H1 (cell line): ENCODE measurements at regions not wholly inside any gene's neighbourhood (a gene's known extent, or its start where the extent isn't known, plus 50 kb on each side); places are given as distances from the start of the nearest gene placed in this dataset.

Experiments
- CTCF ChIA-PET: fragments of 300-600 bp; sonication (Branson Sonifier 250); formaldehyde crosslinking; loops from one replicate; lab custom pipeline; 2021; ENCODE audit not compliant: partially characterized antibody; lab: Charles Lee
- POLR2A ChIA-PET: fragments of 300-600 bp; sonication (Branson Sonifier 250); formaldehyde crosslinking; loops from one replicate; lab custom pipeline; 2021; ENCODE audit warnings: inconsistent platforms; ENCODE audit not compliant: partially characterized antibody; lab: Charles Lee
- DNase-seq, 2 experiments: peaks; one replicate each; pipeline versions ENCODE4 v3.0.0 to v3.0.0-alpha.2; 2010 to 2022; ENCODE audit warnings: low spot score in 2 of 2, low read depth in 1 of 2, mixed read lengths in 1 of 2
- FAIRE-seq: peaks from 2 replicates; lab custom pipeline; 2011; peaks lifted over from hg19 to GRCh38; lab: Jason Lieb, UNC
- H2AFZ ChIP-seq: 2 replicates; pipeline ENCODE4 v1.8.1; 2012; ENCODE audit warnings: low read length, inconsistent platforms
- H2AK5ac ChIP-seq: 2 replicates; pipeline ENCODE4 v1.6.1; 2013; ENCODE audit warnings: low read depth, low read length
- H2BK120ac ChIP-seq: replicated peaks from 2 replicates; pipeline ENCODE3; 2013; ENCODE audit warnings: low read depth, low read length, inconsistent platforms
- H2BK12ac ChIP-seq: 2 replicates; pipeline ENCODE4 v1.6.1; 2013; ENCODE audit warnings: low read depth, low read length
- H2BK15ac ChIP-seq: 2 replicates; pipeline ENCODE4 v1.6.1; 2013; ENCODE audit warnings: low read length
- H2BK20ac ChIP-seq: 2 replicates; pipeline ENCODE4 v1.6.1; 2013; ENCODE audit warnings: low read length
- H2BK5ac ChIP-seq: 2 replicates; pipeline ENCODE4 v1.6.1; 2013; ENCODE audit warnings: low read depth, low read length
- H3K14ac ChIP-seq: 2 replicates; pipeline ENCODE4 v1.6.1; 2013; ENCODE audit warnings: inconsistent platforms; ENCODE audit not compliant: insufficient read length
- H3K18ac ChIP-seq: 2 replicates; pipeline ENCODE4 v1.6.1; 2013; ENCODE audit warnings: low read length; ENCODE audit errors: extremely low read depth
- H3K23ac ChIP-seq: 2 replicates; pipeline ENCODE4 v1.6.1; 2013; ENCODE audit warnings: inconsistent platforms; ENCODE audit not compliant: insufficient read length
- H3K23me2 ChIP-seq: 2 replicates; pipeline ENCODE4 v1.6.1; 2013; ENCODE audit warnings: low read depth, low read length
- H3K27ac ChIP-seq: 2 replicates; pipeline ENCODE4 v1.6.1; 2011; ENCODE audit warnings: low read depth, low read length, inconsistent platforms
- H3K27me3 ChIP-seq, 4 experiments: replicated peaks in 1 of 4; 1 replicate in 1 of 4; 2 replicates in 3 of 4; pipeline versions ENCODE4 v1.6.1 to v1.8.1; 2011 to 2013; ENCODE audit warnings: low read length in 3 of 4, mild to moderate bottlenecking in 3 of 4, inconsistent platforms in 2 of 4, mixed read lengths in 2 of 4, moderate library complexity in 1 of 4; ENCODE audit not compliant: control insufficient read depth in 3 of 4, insufficient read depth in 3 of 4; ENCODE audit errors: extremely low read depth in 1 of 4
- H3K36me3 ChIP-seq, 4 experiments: 2 replicates each; pipeline versions ENCODE4 v1.6.1 to v1.8.1; 2011 to 2013; ENCODE audit warnings: mild to moderate bottlenecking in 4 of 4, low read length in 3 of 4, moderate library complexity in 2 of 4, control low read depth in 1 of 4, inconsistent platforms in 1 of 4; ENCODE audit not compliant: insufficient read depth in 4 of 4, control insufficient read depth in 2 of 4
- H3K4ac ChIP-seq: replicated peaks from 2 replicates; pipeline ENCODE3; 2013; ENCODE audit warnings: low read length, low read depth, mixed read lengths, inconsistent platforms; ENCODE audit not compliant: insufficient read length
- H3K4me1 ChIP-seq, 4 experiments: replicated peaks in 1 of 4; 1 replicate in 1 of 4; 2 replicates in 3 of 4; pipeline versions ENCODE4 v1.6.1 to v1.8.1; 2011 to 2013; ENCODE audit warnings: low read length in 3 of 4, inconsistent platforms in 2 of 4, mixed read lengths in 1 of 4; ENCODE audit not compliant: insufficient read depth in 4 of 4, control insufficient read depth in 3 of 4
- H3K4me2 ChIP-seq, 2 experiments: 2 replicates each; pipeline versions ENCODE4 v1.6.1 to v1.8.1; 2011 to 2013; ENCODE audit warnings: low read depth in 2 of 2, low read length in 2 of 2, control low read depth in 1 of 2, inconsistent platforms in 1 of 2, mild to moderate bottlenecking in 1 of 2; ENCODE audit not compliant: insufficient read depth in 1 of 2
- H3K4me3 ChIP-seq, 4 experiments: fragments of 200-600, 300-600 bp in 1 of 4; sonication (generic), shearing (Covaris generic), sonication (Bioruptor Twin) in 1 of 4; 2 replicates each; pipeline versions ENCODE4 v1.5.1 to v1.8.1; 2011 to 2016; ENCODE audit warnings: low read length in 4 of 4, low read depth in 3 of 4, control low read depth in 2 of 4, inconsistent platforms in 2 of 4, mild to moderate bottlenecking in 2 of 4, mixed read lengths in 1 of 4, moderate library complexity in 1 of 4; ENCODE audit not compliant: insufficient read depth in 2 of 4; ENCODE audit errors: extremely low read depth in 1 of 4
- H3K56ac ChIP-seq: replicated peaks from 2 replicates; pipeline ENCODE3; 2013; ENCODE audit warnings: low read depth, mild to moderate bottlenecking, mixed read lengths, low read length, inconsistent platforms; ENCODE audit not compliant: insufficient read length
- H3K79me1 ChIP-seq: 2 replicates; pipeline ENCODE4 v1.6.1; 2013; ENCODE audit warnings: low read depth, low read length, control low read depth
- H3K79me2 ChIP-seq, 2 experiments: 2 replicates each; pipeline versions ENCODE4 v1.6.1 to v1.8.1; 2012 to 2013; ENCODE audit warnings: low read length in 2 of 2, mild to moderate bottlenecking in 2 of 2, inconsistent platforms in 1 of 2; ENCODE audit not compliant: insufficient read depth in 2 of 2, control insufficient read depth in 1 of 2
- H3K9ac ChIP-seq, 4 experiments: replicated peaks in 1 of 4; 1 replicate in 1 of 4; 2 replicates in 3 of 4; pipeline versions ENCODE4 v1.6.1 to v1.8.1; 2011 to 2013; ENCODE audit warnings: low read depth in 3 of 4, low read length in 3 of 4, control low read depth in 2 of 4, mild to moderate bottlenecking in 2 of 4, moderate library complexity in 2 of 4, inconsistent platforms in 1 of 4; ENCODE audit errors: extremely low read depth in 1 of 4
- H3K9me3 ChIP-seq, 2 experiments: 2 replicates each; pipeline versions ENCODE4 v1.6.1 to v1.8.1; 2012 to 2013; ENCODE audit warnings: mild to moderate bottlenecking in 2 of 2, moderate library complexity in 2 of 2, control low read depth in 1 of 2, inconsistent platforms in 1 of 2, low read depth in 1 of 2, low read length in 1 of 2, mixed read lengths in 1 of 2; ENCODE audit not compliant: insufficient read depth in 2 of 2
- H4K20me1 ChIP-seq, 2 experiments: replicated peaks in 1 of 2; 2 replicates each; pipeline versions ENCODE3 to v1.8.1; 2011 to 2013; ENCODE audit warnings: inconsistent platforms in 2 of 2, low read length in 2 of 2, mild to moderate bottlenecking in 1 of 2; ENCODE audit not compliant: insufficient read depth in 2 of 2, control insufficient read depth in 1 of 2
- H4K5ac ChIP-seq: 2 replicates; pipeline ENCODE4 v1.6.1; 2013; ENCODE audit warnings: low read length, low read depth, mixed read lengths, inconsistent platforms; ENCODE audit not compliant: insufficient read length
- H4K8ac ChIP-seq: 2 replicates; pipeline ENCODE4 v1.8.0; 2013; ENCODE audit warnings: mild to moderate bottlenecking, moderate library complexity, low read length, inconsistent platforms; ENCODE audit not compliant: insufficient read depth; ENCODE audit errors: extremely low read depth
- H4K91ac ChIP-seq: replicated peaks from 2 replicates; pipeline ENCODE3; 2013; ENCODE audit warnings: low read length, mixed read lengths, inconsistent platforms; ENCODE audit not compliant: insufficient read length
- BCL11A ChIP-seq, 2 experiments: IDR thresholded peaks; one replicate each; pipeline ENCODE4 v1.6.1; 2011; ENCODE audit warnings: low read depth in 2 of 2, low read length in 2 of 2, mild to moderate bottlenecking in 2 of 2
- CREB1 ChIP-seq: IDR thresholded peaks from 2 replicates; pipeline ENCODE4 v1.6.1; 2012; ENCODE audit warnings: inconsistent platforms
- RNF2 ChIP-seq: fragments of 200-900, 300-1000 bp; sonication (generic); IDR thresholded peaks from 2 replicates; pipeline ENCODE4 v1.7.1; 2016; ENCODE audit warnings: borderline replicate concordance, low read depth, mild to moderate bottlenecking, antibody characterized with exemption, low read length; ENCODE audit not compliant: poor library complexity, severe bottlenecking; ENCODE audit errors: missing control alignments
- SAP30 ChIP-seq: fragments of 300-600 bp; sonication (generic); IDR thresholded peaks from 2 replicates; pipeline ENCODE4 v1.7.1; 2012; ENCODE audit warnings: low read length, moderate library complexity, mild to moderate bottlenecking, inconsistent platforms; ENCODE audit not compliant: insufficient read depth, insufficient replicate concordance
- SRF ChIP-seq: IDR thresholded peaks from 2 replicates; pipeline ENCODE4 v1.6.1; 2011; ENCODE audit warnings: mild to moderate bottlenecking, low read depth, low read length, moderate library complexity
- SUZ12 ChIP-seq: fragments of 200-600 bp; sonication (generic); IDR thresholded peaks from 2 replicates; pipeline ENCODE4 v1.6.1; 2012; ENCODE audit warnings: mild to moderate bottlenecking, inconsistent platforms, low read length, moderate library complexity, mixed read lengths

DNA sequence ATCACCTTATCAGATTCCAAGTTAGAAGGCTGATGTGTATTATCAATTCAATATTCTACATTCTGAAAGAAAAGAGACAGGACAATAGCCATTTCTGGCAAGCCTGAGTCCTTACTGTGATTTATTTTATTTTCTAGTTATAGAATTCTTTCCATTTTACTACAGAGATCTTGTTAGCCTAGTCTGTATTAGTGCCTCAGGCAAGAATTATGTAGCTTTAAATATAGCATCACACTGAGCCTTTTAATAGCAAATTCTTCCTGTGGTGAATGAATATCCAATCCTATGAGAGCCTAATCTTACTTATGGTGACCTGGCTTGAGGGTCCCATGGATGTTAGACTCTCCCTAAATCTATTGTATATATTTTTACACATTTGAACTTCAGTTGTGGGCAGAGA lies 732.8 kb upstream of the CITED2 start:
- Histone ChIP-seq H2AFZ (0 out of 2 replicates have a peak overlapping the region, but pooled peaks have one; percentile 52), H2BK15ac (no peak overlapping the region), H3K27ac (no peak overlapping the region), H3K27me3 (no peaks in the 10 kb centered on the region), H3K79me2 (no peaks in the 10 kb centered on the region), H2AK5ac (no peak overlapping the region), H2BK5ac (no peak overlapping the region), H3K4me1 (0 out of 7 replicates have a peak, but pooled peaks cover 0 to 6% (median 0%) of the 10 kb centered on the region in 4 experiments), H3K9me3 (no peaks in the 10 kb centered on the region), H3K56ac (no peak overlapping the region), H4K20me1 (no peaks in the 10 kb centered on the region), H2BK120ac (no peak overlapping the region), H3K4ac (no peak overlapping the region), H3K36me3 (no peaks in the 10 kb centered on the region), H3K9ac (no peak overlapping the region), H3K4me3 (no peak overlapping the region), H3K14ac (no peak overlapping the region), H2BK20ac (no peak overlapping the region), H3K23me2 (no peaks in the 10 kb centered on the region), H3K79me1 (no peaks in the 10 kb centered on the region), H4K91ac (no peak overlapping the region), H3K4me2 (no peak overlapping the region), H2BK12ac (no peak overlapping the region), H3K18ac (no peak overlapping the region), H4K8ac (no peak overlapping the region), H4K5ac (no peak overlapping the region), H3K23ac (no peak overlapping the region)
- FAIRE-seq = no peak
- ChIA-PET POLR2A (no interaction called here), CTCF (no interaction called here)
- no peak for DNase-seq
- TF ChIP-seq RNF2 (no peak), SAP30 (no peak), CREB1 (no peak), BCL11A (IDR thresholded peaks at IDR 0.05; ENCODE audit: low read depth in 2 of 2, low read length in 2 of 2) (no peak), SUZ12 (no peak), SRF (no peak)
